ENCODE measurements at regions not wholly inside any gene's neighbourhood (a gene's known extent, or its start where the extent isn't known, plus 50 kb on each side); places are given as distances from the start of the nearest gene placed in this dataset.

DNA sequence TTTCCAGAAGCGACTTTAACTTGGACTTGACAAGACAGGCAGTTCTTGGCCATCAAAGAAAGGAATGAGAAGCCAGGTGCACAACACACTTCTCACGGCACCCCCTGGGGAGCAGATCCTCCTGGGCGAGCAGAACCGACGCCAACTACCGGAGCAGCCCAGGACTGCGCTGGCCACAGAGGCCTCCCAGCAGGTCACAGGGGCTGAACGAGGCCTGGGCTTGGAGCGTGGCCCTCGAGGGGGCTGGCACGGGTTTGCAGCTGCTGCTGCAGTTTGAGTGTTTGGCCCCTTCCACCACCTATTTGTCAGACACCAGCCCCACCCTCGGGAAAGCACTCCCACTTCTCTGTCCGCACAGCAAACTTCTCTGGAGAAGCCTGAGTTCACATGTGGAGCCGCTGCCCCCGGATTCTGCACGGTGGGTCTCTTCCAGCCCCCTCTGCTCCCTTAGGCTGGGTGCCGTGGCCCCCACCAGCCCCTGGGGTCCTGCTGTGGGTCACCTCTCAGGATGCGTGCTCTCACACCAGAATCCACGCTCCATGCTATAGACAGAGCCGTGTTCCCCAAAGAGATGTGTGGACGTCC is 306.7 kb upstream of the SALL3 start:
- TF ChIP-seq POLR2A (IDR thresholded peaks at IDR 0.05) = no peak
- TF ChIP-seq, protein P1, sequence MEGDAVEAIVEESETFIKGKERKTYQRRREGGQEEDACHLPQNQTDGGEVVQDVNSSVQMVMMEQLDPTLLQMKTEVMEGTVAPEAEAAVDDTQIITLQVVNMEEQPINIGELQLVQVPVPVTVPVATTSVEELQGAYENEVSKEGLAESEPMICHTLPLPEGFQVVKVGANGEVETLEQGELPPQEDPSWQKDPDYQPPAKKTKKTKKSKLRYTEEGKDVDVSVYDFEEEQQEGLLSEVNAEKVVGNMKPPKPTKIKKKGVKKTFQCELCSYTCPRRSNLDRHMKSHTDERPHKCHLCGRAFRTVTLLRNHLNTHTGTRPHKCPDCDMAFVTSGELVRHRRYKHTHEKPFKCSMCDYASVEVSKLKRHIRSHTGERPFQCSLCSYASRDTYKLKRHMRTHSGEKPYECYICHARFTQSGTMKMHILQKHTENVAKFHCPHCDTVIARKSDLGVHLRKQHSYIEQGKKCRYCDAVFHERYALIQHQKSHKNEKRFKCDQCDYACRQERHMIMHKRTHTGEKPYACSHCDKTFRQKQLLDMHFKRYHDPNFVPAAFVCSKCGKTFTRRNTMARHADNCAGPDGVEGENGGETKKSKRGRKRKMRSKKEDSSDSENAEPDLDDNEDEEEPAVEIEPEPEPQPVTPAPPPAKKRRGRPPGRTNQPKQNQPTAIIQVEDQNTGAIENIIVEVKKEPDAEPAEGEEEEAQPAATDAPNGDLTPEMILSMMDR (IDR thresholded peaks at IDR 0.05) = no peak
